GM12891 (cell line): ENCODE measurements at regions not wholly inside any gene's neighbourhood (a gene's known extent, or its start where the extent isn't known, plus 50 kb on each side); places are given as distances from the start of the nearest gene placed in this dataset.

Experiments
- DNase-seq: peaks from one replicate; pipeline ENCODE4 v3.0.0; 2011; ENCODE audit warnings: low spot score; ENCODE audit not compliant: insufficient read length
- FAIRE-seq: peaks from 2 replicates; lab custom pipeline; 2011; peaks lifted over from hg19 to GRCh38; lab: Jason Lieb, UNC
- PAX5 ChIP-seq: IDR thresholded peaks from 2 replicates; pipeline ENCODE4 v1.6.1; 2011; ENCODE audit warnings: low read length, moderate library complexity, mild to moderate bottlenecking; ENCODE audit not compliant: insufficient read depth, severe bottlenecking
- POLR2A ChIP-seq: IDR thresholded peaks from 2 replicates; pipeline ENCODE4 v1.6.1; 2011; ENCODE audit warnings: low read depth, low read length, control low read depth
- POLR2AphosphoS5 ChIP-seq: IDR thresholded peaks from 2 replicates; pipeline ENCODE4 v1.6.1; 2011; ENCODE audit warnings: low read depth, low read length, control low read depth
- POU2F2 ChIP-seq: IDR thresholded peaks from 2 replicates; pipeline ENCODE4 v1.6.1; 2011; ENCODE audit warnings: low read depth, mild to moderate bottlenecking, control low read depth, low read length, moderate library complexity
- SPI1 ChIP-seq: IDR thresholded peaks from 2 replicates; pipeline ENCODE4 v1.6.1; 2011; ENCODE audit warnings: low read depth, low read length, control low read depth
- TAF1 ChIP-seq: IDR thresholded peaks from 2 replicates; pipeline ENCODE4 v1.6.1; 2011; ENCODE audit warnings: low read depth, low read length, control low read depth

- no peak for FAIRE-seq
- TF ChIP-seq POU2F2 = no peak
- no peak for TF ChIP-seq PAX5
- TF ChIP-seq POLR2AphosphoS5 = no peak
- no peak for TF ChIP-seq TAF1
- TF ChIP-seq SPI1 = no peak
- TF ChIP-seq POLR2A = no peak
- no peak for DNase-seq
Measured at GRCh38 chr6:142005021-142005420, 127.7 kb upstream of the GJE1 start.

- TF ChIP-seq TAF1 (no peak), SPI1 (no peak), POLR2A (no peak), POLR2AphosphoS5 (no peak), PAX5 (no peak), POU2F2 (no peak)
- FAIRE-seq = no peak
- DNase-seq = no peak
Measured at GRCh38 chr6:142002825-142003405, 129.8 kb upstream of the GJE1 start.

- TF ChIP-seq SPI1 = no peak
- TF ChIP-seq POU2F2 = no peak
- TF ChIP-seq PAX5 = no peak
- TF ChIP-seq POLR2AphosphoS5 = no peak
- TF ChIP-seq POLR2A = no peak
- no peak for TF ChIP-seq TAF1
- no peak for DNase-seq
- FAIRE-seq = no peak
Measured at GRCh38 chr6:141996823-141997222, 135.9 kb upstream of the GJE1 start.

- no peak for TF ChIP-seq TAF1
- TF ChIP-seq SPI1 = no peak
- TF ChIP-seq POLR2A = no peak
- no peak for TF ChIP-seq POU2F2
- no peak for TF ChIP-seq PAX5
- no peak for TF ChIP-seq POLR2AphosphoS5
- no peak for DNase-seq
- no peak for FAIRE-seq
Measured at GRCh38 chr6:141992109-141992508, 140.6 kb upstream of the GJE1 start.

- TF ChIP-seq POLR2AphosphoS5 (no peak), SPI1 (no peak), TAF1 (no peak), PAX5 (no peak), POLR2A (no peak)
- FAIRE-seq (no peak), DNase-seq (no peak)
Measured at GRCh38 chr6:141990840-141991239, 141.9 kb upstream of the GJE1 start.

GRCh38 chr6:141989706-141989959 is 143.1 kb upstream of the GJE1 start:
- TF ChIP-seq POLR2AphosphoS5 (no peak), POLR2A (no peak), POU2F2 (no peak), SPI1 (no peak), PAX5 (no peak)
- no peak for FAIRE-seq
- DNase-seq = no peak

- DNase-seq (no peak), FAIRE-seq (peak; percentile 78)
Measured at GRCh38 chr6:141988954-141989705, 143.6 kb upstream of the GJE1 start.

GRCh38 chr6:141988327-141988726 is 144.4 kb upstream of the GJE1 start:
- no peak for DNase-seq
- TF ChIP-seq PAX5 (no peak), POU2F2 (no peak), POLR2A (no peak), TAF1 (no peak)
- no peak for FAIRE-seq

More at GRCh38 chr6:141988954-141989705, 143.6 kb upstream of the GJE1 start:
- TF ChIP-seq POLR2A (no peak), POLR2AphosphoS5 (no peak), SPI1 (no peak), PAX5 (no peak), TAF1 (no peak), POU2F2 (no peak)

GRCh38 chr6:141986457-141986856 is 146.3 kb upstream of the GJE1 start:
- FAIRE-seq = peak; percentile 56
- DNase-seq = no peak
- no peak for TF ChIP-seq POU2F2

- DNase-seq = no peak
- TF ChIP-seq POLR2A (no peak), SPI1 (no peak), TAF1 (no peak), PAX5 (no peak)
- FAIRE-seq = no peak
Measured at GRCh38 chr6:141981190-141981589, 151.5 kb upstream of the GJE1 start.

- DNase-seq (no peak), FAIRE-seq (no peak)
- no peak for TF ChIP-seq POLR2A
- no peak for TF ChIP-seq SPI1
- TF ChIP-seq PAX5 = no peak
- TF ChIP-seq POLR2AphosphoS5 = no peak
- TF ChIP-seq TAF1 = no peak
- no peak for TF ChIP-seq POU2F2
Measured at GRCh38 chr6:141977782-141978181, 154.9 kb upstream of the GJE1 start.
